HG03064 (cell line): ENCODE measurements at regions not wholly inside any gene's neighbourhood (a gene's known extent, or its start where the extent isn't known, plus 50 kb on each side); places are given as distances from the start of the nearest gene placed in this dataset.

Experiments
- ATAC-seq: cut with Tn5 transposase; IDR thresholded peaks from one replicate; pipeline ENCODE4 v1.9.1; 2021; ENCODE audit warnings: low read depth; ENCODE audit not compliant: unreplicated experiment

DNA sequence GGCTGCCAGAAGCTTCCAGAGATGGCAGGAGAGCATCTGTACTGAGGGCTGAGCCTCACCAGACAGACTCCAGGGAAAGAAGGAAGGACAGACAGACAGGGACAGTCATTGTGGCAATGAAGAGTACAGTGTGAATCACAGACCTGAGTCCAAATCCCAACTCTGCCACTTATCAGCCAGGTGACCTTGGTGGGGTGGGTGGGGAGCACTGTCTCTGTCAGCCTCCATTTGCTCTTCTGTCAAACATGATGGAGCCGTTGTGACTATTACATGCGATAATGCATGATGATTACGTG lies 85.9 kb upstream of the FSTL4 start:
- no peak for ATAC-seq

- no peak for ATAC-seq
Observed at GRCh38 chr5:133697536-133698258, 85.4 kb upstream of the FSTL4 start.

- ATAC-seq, result no peak
Observed at GRCh38 chr5:133696782-133697507, 84.6 kb upstream of the FSTL4 start.

DNA sequence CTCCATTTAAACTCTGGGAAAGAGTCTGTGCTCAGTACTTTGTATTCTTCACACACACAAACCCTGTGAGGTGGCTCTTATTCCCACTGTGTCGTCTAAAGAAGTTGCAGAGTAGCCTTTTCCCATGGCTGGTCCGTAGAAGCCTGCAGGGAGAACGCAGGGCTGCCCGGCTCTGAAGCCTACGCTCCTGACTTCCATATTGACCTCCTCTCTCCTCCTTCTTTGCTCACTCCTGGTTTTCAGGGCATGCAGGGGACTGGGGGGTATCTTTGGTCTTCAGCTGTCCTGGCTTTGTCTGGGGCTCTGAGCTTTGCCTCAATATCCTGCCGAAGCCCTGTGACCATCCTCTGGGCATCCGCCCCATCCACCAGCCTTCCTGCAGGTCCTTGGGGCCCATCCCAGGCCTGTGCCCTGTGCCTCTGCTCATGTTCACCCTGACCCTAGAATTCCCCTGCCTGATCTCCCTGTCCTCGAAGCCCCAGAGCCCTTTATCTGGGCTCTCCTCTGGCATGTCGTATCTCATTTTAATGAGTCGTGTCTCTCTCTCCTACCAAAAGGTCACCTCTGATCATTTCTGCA lies 83.8 kb upstream of the FSTL4 start:
- ATAC-seq, result no peak

GRCh38 chr5:133694181-133694831 lies 82.0 kb upstream of the FSTL4 start:
- no peak for ATAC-seq

- no peak for ATAC-seq
Observed at GRCh38 chr5:133691448-133691847, 79.1 kb upstream of the FSTL4 start.

DNA sequence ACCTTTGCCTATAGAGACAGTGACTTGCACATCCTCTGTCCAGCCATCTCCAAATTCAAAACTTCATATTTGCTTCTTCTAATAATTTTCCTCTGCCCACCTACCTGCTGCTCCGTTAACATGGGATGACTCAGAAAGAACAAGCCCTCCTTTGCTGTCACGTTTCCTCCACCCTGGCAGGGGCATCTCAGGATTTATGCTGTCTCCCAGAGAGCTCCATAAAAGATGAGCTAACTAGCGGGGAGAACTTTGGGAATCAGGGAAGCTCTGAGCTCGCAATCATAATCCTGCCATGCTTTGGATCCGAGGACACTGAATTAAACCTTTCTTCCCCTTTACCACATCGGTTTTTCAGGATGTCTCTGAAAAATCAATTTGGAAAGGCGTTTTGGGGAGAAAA lies 78.4 kb upstream of the FSTL4 start:
- ATAC-seq, result no peak

DNA sequence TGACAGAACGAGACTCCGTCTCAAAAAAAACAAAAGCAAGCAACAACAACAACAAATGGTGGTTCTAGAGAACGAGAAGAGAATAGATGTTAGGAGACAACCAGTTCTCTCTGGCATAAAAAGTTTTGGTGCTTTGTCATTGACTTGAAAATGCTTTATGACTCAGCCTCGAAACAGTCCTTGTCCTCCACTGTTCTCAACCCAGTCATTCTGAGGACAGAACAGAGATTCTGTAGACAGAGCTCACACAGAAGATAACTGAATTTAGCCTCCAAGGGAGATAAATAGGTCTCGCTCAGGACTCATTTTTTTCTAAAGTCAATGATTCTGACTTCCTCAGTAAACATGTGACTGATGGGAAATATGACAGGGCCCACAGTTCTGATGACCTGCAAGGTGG lies 76.0 kb upstream of the FSTL4 start:
- no peak for ATAC-seq

DNA sequence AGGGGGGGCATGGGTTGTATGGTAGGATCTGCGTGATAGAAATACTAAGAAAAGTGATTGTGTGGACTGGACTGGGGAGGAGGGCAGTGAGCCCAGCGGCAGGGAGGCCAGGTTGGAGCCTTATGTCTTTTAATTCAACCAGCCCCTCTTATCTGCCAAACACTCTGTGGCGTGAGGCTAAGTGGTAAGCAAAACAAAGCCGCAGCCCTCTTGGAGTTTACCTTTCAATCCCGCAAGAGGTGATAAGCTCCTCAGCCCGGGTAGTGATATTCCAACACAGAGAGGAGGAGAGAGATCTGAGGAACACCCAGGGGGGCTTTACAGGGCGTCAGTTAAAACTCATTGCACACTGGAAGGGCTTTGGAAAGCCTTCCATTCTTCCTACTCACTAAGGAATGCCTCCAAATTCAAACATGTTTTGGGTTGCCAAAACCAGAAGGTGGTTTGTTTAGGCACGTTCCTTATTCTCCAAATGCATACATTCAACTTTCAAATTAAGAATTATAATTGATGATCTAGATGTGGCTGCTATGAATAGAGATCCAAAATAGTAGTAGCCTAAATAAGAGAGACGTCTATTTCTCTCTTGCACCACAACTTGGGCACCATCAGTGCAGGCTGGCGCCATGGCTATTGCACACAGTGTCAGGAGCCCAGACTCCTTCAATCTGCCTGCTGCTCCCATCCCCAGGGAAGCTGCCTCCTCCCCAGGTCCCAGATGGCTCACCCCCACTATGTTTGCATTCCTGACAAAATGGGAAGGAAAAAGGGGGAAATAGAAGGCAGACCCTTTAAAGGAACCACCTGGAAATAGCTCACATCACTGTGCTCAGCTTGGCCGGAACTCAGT lies 75.1 kb upstream of the FSTL4 start:
- ATAC-seq, result no peak

GRCh38 chr5:133686566-133686965 lies 74.2 kb upstream of the FSTL4 start:
- no peak for ATAC-seq

DNA sequence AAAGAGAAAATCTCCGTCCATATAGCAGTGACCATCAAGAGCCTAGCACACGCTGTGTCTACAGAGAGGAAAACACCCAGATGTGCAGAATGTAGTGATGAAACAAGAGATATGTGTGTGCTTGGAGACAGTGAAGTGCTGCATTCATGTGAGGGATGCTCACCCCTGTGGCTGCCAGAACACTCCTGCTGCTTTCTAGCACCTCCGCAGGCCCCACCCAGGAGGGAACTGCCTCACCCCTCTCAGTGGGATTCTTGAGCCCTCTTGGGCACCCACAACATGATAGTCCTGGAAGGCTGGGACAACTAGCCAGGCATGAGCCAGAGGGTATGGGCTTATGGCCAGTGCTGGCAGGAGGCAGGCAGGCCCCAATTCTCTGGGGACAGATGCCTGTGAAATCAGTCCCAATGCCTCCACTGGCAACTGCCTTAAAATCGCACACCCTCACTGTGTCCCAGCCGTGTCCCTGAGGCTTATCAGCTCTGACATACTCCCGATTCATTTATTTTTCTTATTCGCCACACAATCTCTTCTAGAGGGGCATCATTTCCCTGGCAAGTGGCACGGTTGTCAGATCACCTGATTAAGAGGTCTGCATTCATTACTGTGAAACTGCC lies 73.2 kb upstream of the FSTL4 start:
- no peak for ATAC-seq

DNA sequence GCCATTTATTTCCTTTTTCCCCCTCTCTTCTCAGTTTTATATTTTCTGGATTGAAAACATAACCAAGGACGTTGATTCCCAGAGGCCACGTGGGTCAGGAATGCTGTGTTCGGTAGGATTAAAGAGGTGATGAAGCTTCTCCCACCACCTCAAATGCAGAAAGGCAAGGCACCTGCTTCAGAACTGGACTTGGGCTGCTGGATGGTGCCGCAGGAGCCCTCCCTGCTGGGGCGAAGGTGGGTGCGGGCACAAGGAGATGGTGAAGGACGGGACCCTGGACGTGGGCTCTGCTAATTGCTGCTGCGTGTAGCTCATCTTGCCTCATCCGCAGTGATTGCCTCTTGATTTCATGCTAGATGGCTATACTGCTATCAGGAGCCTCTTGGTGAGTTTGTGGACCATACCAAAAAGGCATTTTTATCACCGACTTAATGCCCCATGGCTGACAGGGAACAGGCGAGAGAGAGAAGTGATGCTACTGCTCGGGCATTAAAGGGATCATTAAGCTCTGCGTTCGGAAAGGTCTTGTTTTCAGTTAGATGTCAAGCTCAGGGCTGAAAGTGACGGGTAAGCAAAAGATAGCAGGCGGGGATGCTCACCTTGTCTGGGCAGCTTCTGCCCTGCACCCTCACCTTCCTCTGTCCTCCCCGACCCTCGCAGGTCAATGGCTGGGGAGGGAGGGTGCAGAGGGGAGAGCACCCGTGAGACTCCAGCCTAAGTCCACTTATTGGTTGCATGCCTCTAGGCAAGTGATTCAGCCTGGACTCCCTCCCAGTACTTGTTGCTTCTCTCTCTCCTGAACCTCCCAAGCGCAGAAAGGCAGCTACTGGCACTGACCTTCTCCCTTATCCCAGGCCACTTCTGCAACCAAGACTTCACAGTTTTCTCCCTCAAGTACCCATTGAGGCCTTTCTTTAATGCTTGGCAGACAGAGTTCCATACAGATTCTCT lies 71.6 kb upstream of the FSTL4 start:
- ATAC-seq, result no peak

GRCh38 chr5:133682451-133682850 lies 70.1 kb upstream of the FSTL4 start:
- ATAC-seq, result no peak

DNA sequence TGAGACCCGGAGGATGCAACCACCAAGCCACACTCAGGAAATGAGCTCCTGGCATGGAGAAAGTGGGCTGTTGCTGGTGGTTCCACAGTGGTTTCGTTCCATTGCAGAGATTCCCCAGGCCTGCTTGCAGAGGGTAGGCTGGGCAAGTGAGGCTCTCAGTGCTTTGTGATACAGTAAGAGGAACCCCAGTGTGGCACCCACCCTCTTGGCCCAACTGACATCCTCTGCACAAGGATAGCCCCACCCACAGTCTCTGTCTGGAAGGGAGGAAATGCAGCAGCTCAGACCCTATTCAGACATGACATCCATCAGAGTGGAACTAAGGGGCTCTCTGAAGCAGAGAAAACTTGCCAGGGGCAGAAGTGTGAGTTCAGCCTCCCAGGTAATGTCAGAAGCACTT lies 69.6 kb upstream of the FSTL4 start:
- ATAC-seq, result no peak

- no peak for ATAC-seq
Observed at GRCh38 chr5:133680830-133681565, 68.7 kb upstream of the FSTL4 start.

- ATAC-seq, result no peak
Observed at GRCh38 chr5:133679534-133679933, 67.2 kb upstream of the FSTL4 start.

GRCh38 chr5:133675376-133676154 lies 63.2 kb upstream of the FSTL4 start:
- ATAC-seq, result no peak

DNA sequence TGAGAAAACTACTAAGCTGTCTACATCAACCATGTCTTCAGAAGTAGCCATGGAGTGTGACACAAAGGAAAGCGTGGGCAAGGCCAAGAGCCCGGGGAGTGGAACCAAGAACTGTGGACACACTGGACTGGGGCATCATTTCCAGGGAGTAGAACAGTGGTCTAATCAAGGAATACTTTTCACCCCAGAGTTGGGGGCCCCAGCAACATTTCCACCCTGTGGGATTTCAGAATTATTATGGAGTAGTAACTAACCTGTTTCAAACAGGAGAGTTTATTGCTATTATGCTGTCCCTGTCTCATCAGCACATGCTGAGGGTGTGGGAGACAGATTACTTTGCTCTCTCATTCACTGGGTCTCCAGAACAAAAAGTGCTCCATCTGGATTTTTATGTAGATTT lies 58.0 kb upstream of the FSTL4 start:
- no peak for ATAC-seq
